ENCODE measurements at regions not wholly inside any gene's neighbourhood (a gene's known extent, or its start where the extent isn't known, plus 50 kb on each side); places are given as distances from the start of the nearest gene placed in this dataset.

- TF ChIP-seq POLR2A (IDR thresholded peaks at IDR 0.05), result no peak
- no peak for TF ChIP-seq CTCF (IDR thresholded peaks at IDR 0.05)
Observed at GRCh38 chr12:114604606-114605005, 79.4 kb downstream of the TBX3 start.
